ENCODE measurements at regions not wholly inside any gene's neighbourhood (a gene's known extent, or its start where the extent isn't known, plus 50 kb on each side); places are given as distances from the start of the nearest gene placed in this dataset.

- TF ChIP-seq, protein P1, sequence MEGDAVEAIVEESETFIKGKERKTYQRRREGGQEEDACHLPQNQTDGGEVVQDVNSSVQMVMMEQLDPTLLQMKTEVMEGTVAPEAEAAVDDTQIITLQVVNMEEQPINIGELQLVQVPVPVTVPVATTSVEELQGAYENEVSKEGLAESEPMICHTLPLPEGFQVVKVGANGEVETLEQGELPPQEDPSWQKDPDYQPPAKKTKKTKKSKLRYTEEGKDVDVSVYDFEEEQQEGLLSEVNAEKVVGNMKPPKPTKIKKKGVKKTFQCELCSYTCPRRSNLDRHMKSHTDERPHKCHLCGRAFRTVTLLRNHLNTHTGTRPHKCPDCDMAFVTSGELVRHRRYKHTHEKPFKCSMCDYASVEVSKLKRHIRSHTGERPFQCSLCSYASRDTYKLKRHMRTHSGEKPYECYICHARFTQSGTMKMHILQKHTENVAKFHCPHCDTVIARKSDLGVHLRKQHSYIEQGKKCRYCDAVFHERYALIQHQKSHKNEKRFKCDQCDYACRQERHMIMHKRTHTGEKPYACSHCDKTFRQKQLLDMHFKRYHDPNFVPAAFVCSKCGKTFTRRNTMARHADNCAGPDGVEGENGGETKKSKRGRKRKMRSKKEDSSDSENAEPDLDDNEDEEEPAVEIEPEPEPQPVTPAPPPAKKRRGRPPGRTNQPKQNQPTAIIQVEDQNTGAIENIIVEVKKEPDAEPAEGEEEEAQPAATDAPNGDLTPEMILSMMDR (IDR thresholded peaks at IDR 0.05): no peak
- no peak for TF ChIP-seq POLR2A (IDR thresholded peaks at IDR 0.05)
Observed at GRCh38 chr4:153034681-153035080, 98.6 kb downstream of the FHDC1 start.

Measured in thyroid gland (tissue), 4 donors.